ENCODE measurements at regions not wholly inside any gene's neighbourhood (a gene's known extent, or its start where the extent isn't known, plus 50 kb on each side); places are given as distances from the start of the nearest gene placed in this dataset.

- TF ChIP-seq CTCF (IDR thresholded peaks at IDR 0.05) (no peak), EZH2 (IDR thresholded peaks at IDR 0.05; ENCODE audit: borderline replicate concordance, insufficient read depth, low read depth, low read length, poor library complexity, severe bottlenecking) (no peak)
Measured at GRCh38 chr5:123907349-123907748, 395.4 kb downstream of the CSNK1G3 start.
